GM23248 (cell line): ENCODE measurements at regions not wholly inside any gene's neighbourhood (a gene's known extent, or its start where the extent isn't known, plus 50 kb on each side); places are given as distances from the start of the nearest gene placed in this dataset.

Experiments used
- EZH2 ChIP-seq: fragments of 200-600 bp; sonication (generic); IDR thresholded peaks from 2 replicates; pipeline ENCODE4 v1.6.1; 2018; ENCODE audit warnings: antibody characterized with exemption, mild to moderate bottlenecking; ENCODE audit not compliant: insufficient read depth, poor library complexity, severe bottlenecking
- EZH2phosphoT487 ChIP-seq: fragments of 200-600 bp; sonication (generic); IDR thresholded peaks from 2 replicates; pipeline ENCODE4 v1.6.1; 2018; ENCODE audit warnings: antibody characterized with exemption, moderate library complexity, mild to moderate bottlenecking, low read depth; ENCODE audit not compliant: insufficient read depth

- TF ChIP-seq EZH2 (no peak), EZH2phosphoT487 (no peak)
Measured at GRCh38 chr10:78457804-78458482, 424.3 kb downstream of the RPS24 start.
